Loucy (cell line): ENCODE measurements at regions not wholly inside any gene's neighbourhood (a gene's known extent, or its start where the extent isn't known, plus 50 kb on each side); places are given as distances from the start of the nearest gene placed in this dataset.

ENCODE experiments used
- EZH2phosphoT487 ChIP-seq: fragments of 200-600 bp; IDR thresholded peaks from 2 replicates; pipeline ENCODE4 v1.6.1; 2018; ENCODE audit warnings: antibody characterized with exemption, mild to moderate bottlenecking, moderate library complexity, borderline replicate concordance
- TF ChIP-seq, protein P1 (sequence below): fragments of 200-600 bp; sonication (generic); conservative IDR thresholded peaks from 2 replicates; pipeline ENCODE4 v1.5.1; 2014; ENCODE audit warnings: mild to moderate bottlenecking, antibody characterized with exemption, low read length

DNA sequence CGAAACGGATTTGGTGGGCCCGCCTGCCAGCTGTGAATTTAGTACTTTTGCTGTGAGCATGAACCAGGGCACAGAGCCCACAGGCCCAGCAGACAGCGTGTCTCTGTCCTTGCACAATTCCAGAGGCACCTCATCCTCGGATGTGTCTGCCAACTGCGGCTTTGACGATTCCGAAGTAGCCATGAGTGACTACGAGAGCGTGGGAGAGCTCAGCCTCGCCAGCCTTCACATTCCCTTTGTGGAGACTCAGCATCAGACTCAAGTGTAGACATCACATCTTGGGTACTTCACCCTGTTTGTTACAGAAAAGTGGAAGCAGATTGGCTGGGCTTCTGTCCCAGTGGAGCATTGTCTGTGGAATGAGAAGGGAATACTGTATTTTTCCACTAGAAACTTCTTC is 78.6 kb upstream of the MTNR1B start:
- TF ChIP-seq, protein P1, sequence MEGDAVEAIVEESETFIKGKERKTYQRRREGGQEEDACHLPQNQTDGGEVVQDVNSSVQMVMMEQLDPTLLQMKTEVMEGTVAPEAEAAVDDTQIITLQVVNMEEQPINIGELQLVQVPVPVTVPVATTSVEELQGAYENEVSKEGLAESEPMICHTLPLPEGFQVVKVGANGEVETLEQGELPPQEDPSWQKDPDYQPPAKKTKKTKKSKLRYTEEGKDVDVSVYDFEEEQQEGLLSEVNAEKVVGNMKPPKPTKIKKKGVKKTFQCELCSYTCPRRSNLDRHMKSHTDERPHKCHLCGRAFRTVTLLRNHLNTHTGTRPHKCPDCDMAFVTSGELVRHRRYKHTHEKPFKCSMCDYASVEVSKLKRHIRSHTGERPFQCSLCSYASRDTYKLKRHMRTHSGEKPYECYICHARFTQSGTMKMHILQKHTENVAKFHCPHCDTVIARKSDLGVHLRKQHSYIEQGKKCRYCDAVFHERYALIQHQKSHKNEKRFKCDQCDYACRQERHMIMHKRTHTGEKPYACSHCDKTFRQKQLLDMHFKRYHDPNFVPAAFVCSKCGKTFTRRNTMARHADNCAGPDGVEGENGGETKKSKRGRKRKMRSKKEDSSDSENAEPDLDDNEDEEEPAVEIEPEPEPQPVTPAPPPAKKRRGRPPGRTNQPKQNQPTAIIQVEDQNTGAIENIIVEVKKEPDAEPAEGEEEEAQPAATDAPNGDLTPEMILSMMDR, result no peak
- no peak for TF ChIP-seq EZH2phosphoT487
